Endothelial cell of umbilical vein (primary cell): ENCODE measurements at regions not wholly inside any gene's neighbourhood (a gene's known extent, or its start where the extent isn't known, plus 50 kb on each side); places are given as distances from the start of the nearest gene placed in this dataset.

ENCODE experiments used
- BruUV-seq: library from RNA; stranded (reverse); fragments of 400-500 nt; replicated peaks from 2 replicates; lab custom pipeline; 2021; lab: Mats Ljungman, UMichigan
- CTCF ChIA-PET: fragments of 300-600, 350-600 bp; sonication (Branson Sonifier 250); formaldehyde crosslinking; loops from one replicate; lab custom pipeline; 2021; ENCODE audit warnings: antibody characterized with exemption, inconsistent platforms; lab: Charles Lee
- POLR2A ChIA-PET: fragments of 300-600, 350-600 bp; sonication (Branson Sonifier 250); formaldehyde crosslinking; loops from one replicate; lab custom pipeline; 2021; ENCODE audit warnings: antibody characterized with exemption, inconsistent platforms; lab: Charles Lee
- DNase-seq: peaks from one replicate; pipeline ENCODE4 v3.0.0-alpha.2; 2011; ENCODE audit warnings: low read depth, low spot score
- FAIRE-seq: peaks from 2 replicates; lab custom pipeline; 2011; peaks lifted over from hg19 to GRCh38; lab: Jason Lieb, UNC
- H2AFZ ChIP-seq: 2 replicates; pipeline ENCODE4 v1.6.0; 2012; ENCODE audit warnings: low read depth, low read length, control low read depth, inconsistent platforms
- H3K27ac ChIP-seq: 2 replicates; pipeline ENCODE4 v1.5.1; 2011; ENCODE audit warnings: low read depth, mild to moderate bottlenecking, control low read depth, low read length, moderate library complexity; ENCODE audit not compliant: insufficient read depth
- H3K27me3 ChIP-seq, 2 experiments: 2 replicates each; pipeline versions ENCODE4 v1.6.0 to v1.6.1; 2011; ENCODE audit warnings: low read length in 2 of 2, mixed read lengths in 1 of 2; ENCODE audit not compliant: control insufficient read depth in 2 of 2, insufficient read depth in 2 of 2
- H3K36me3 ChIP-seq, 2 experiments: 2 replicates in 1 of 2; 3 replicates in 1 of 2; pipeline ENCODE4 v1.5.1; 2011; ENCODE audit warnings: low read length in 2 of 2, mild to moderate bottlenecking in 1 of 2, moderate library complexity in 1 of 2; ENCODE audit not compliant: control insufficient read depth in 2 of 2, insufficient read depth in 2 of 2; ENCODE audit errors: extremely low read depth in 1 of 2
- H3K4me1 ChIP-seq: 3 replicates; pipeline ENCODE4 v1.5.1; 2011; ENCODE audit warnings: mild to moderate bottlenecking, low read length; ENCODE audit not compliant: control insufficient read depth, insufficient read depth; ENCODE audit errors: extremely low read depth
- H3K4me2 ChIP-seq: 2 replicates; pipeline ENCODE4 v1.6.1; 2011; ENCODE audit warnings: low read length, control low read depth, mixed read lengths; ENCODE audit not compliant: insufficient read depth
- H3K4me3 ChIP-seq, 3 experiments: fragments of 200-600 bp in 1 of 3; sonication (generic), shearing (Covaris generic) in 1 of 3; replicated peaks in 1 of 3; 2 replicates each; pipeline ENCODE4 v1.5.1; 2011 to 2016; ENCODE audit warnings: control low read depth in 3 of 3, low read length in 3 of 3, mild to moderate bottlenecking in 2 of 3, inconsistent platforms in 1 of 3, low read depth in 1 of 3, moderate library complexity in 1 of 3; ENCODE audit not compliant: insufficient read depth in 1 of 3
- H3K79me2 ChIP-seq: 2 replicates; pipeline ENCODE4 v1.6.0; 2012; ENCODE audit warnings: low read length, inconsistent platforms; ENCODE audit not compliant: control insufficient read depth, insufficient read depth
- H3K9ac ChIP-seq: replicated peaks from 2 replicates; pipeline ENCODE3; 2011; ENCODE audit warnings: low read length, control low read depth; ENCODE audit not compliant: insufficient read depth; ENCODE audit errors: extremely low read depth
- H3K9me1 ChIP-seq: replicated peaks from 3 replicates; pipeline ENCODE4 v1.6.0; 2011; ENCODE audit warnings: mild to moderate bottlenecking, low read length; ENCODE audit not compliant: control insufficient read depth, insufficient read depth; ENCODE audit errors: extremely low read depth
- H3K9me3 ChIP-seq: replicated peaks from 2 replicates; pipeline ENCODE4 v1.5.1; 2012; ENCODE audit warnings: low read length, inconsistent platforms; ENCODE audit not compliant: control insufficient read depth, insufficient read depth
- H4K20me1 ChIP-seq: replicated peaks from 2 replicates; pipeline ENCODE3; 2011; ENCODE audit warnings: mild to moderate bottlenecking, low read length; ENCODE audit not compliant: control insufficient read depth, insufficient read depth; ENCODE audit errors: extremely low read depth
- EZH2 ChIP-seq: IDR thresholded peaks from 2 replicates; pipeline ENCODE4 v1.6.1; 2012; ENCODE audit warnings: borderline replicate concordance, low read depth, mild to moderate bottlenecking, moderate library complexity, low read length, inconsistent platforms; ENCODE audit not compliant: severe bottlenecking
- FOS ChIP-seq: IDR thresholded peaks from 2 replicates; pipeline ENCODE4 v1.6.1; 2011; ENCODE audit warnings: mild to moderate bottlenecking, low read length, moderate library complexity, borderline replicate concordance; ENCODE audit not compliant: insufficient read depth
- GATA2 ChIP-seq: IDR thresholded peaks from 2 replicates; pipeline ENCODE4 v1.7.0; 2011; ENCODE audit warnings: low read depth, mild to moderate bottlenecking, moderate library complexity, mixed read lengths, low read length; ENCODE audit not compliant: insufficient read length, insufficient read depth
- JUN ChIP-seq: IDR thresholded peaks from 2 replicates; pipeline ENCODE4 v1.6.1; 2011; ENCODE audit warnings: borderline replicate concordance, low read depth; ENCODE audit not compliant: insufficient read length, insufficient read depth
- MAX ChIP-seq: IDR thresholded peaks from 2 replicates; pipeline ENCODE4 v1.6.1; 2011; ENCODE audit not compliant: insufficient read depth, insufficient read length
- MYC ChIP-seq: IDR thresholded peaks from one replicate; pipeline ENCODE4 v1.6.1; 2011; ENCODE audit warnings: mild to moderate bottlenecking, low read depth, low read length
- POLR2A ChIP-seq: IDR thresholded peaks from 2 replicates; pipeline ENCODE4 v1.6.1; 2012; ENCODE audit warnings: low read depth, mild to moderate bottlenecking, control low read depth, low read length
- POLR2AphosphoS5 ChIP-seq: IDR thresholded peaks from 2 replicates; pipeline ENCODE4 v1.6.1; 2012; ENCODE audit warnings: low read depth, mild to moderate bottlenecking, control low read depth, low read length, moderate library complexity; ENCODE audit not compliant: insufficient read depth
- dilution Hi-C: fragments of 300-500 bp; cut with MboI; formaldehyde crosslinking; loops from one replicate; pipeline ENCODE4 v1.15.0; 2019; ENCODE audit warnings: low sequenced_read_pairs; ENCODE audit not compliant: extremely low pct_ligation_motif_present
- intact Hi-C: fragments of 100-400 bp; cut with micrococcal nuclease; formaldehyde crosslinking; loops from one replicate; pipeline ENCODE4 v1.10.0; 2022
- TF ChIP-seq, protein P1 (sequence below), 2 donors: IDR thresholded peaks; 1 replicate in 1 of 2; 2 replicates in 1 of 2; pipeline ENCODE4 v1.5.1; 2011; ENCODE audit warnings: low read length in 2 of 2, mild to moderate bottlenecking in 2 of 2, moderate library complexity in 2 of 2, control low read depth in 1 of 2, inconsistent platforms in 1 of 2, low read depth in 1 of 2; ENCODE audit not compliant: insufficient read depth in 1 of 2; ENCODE audit errors: extremely low read depth in 1 of 2

GRCh38 chr20:22307409-22307808 lies 277.0 kb downstream of the FOXA2 start:
- Histone ChIP-seq H3K27me3 (no peaks in the 10 kb centered on the region), H4K20me1 (no peaks in the 10 kb centered on the region), H3K4me1 (no peaks in the 10 kb centered on the region), H3K9ac (no peak overlapping the region), H3K4me3 (no peak overlapping the region), H3K27ac (no peak overlapping the region), H3K4me2 (no peak overlapping the region), H3K9me3 (no peaks in the 10 kb centered on the region), H3K9me1 (no peaks in the 10 kb centered on the region), H2AFZ (no peak overlapping the region), H3K79me2 (no peaks in the 10 kb centered on the region), H3K36me3 (no peaks in the 10 kb centered on the region)
- dilution Hi-C loops (no loop called here), intact Hi-C loops (no loop called here)
- no TSS peak for BruUV-seq
- CTCF ChIA-PET, result no interaction called here
- POLR2A ChIA-PET, result no interaction called here
- FAIRE-seq, result no peak
- DNase-seq, result no peak
- TF ChIP-seq MYC, result no peak
- TF ChIP-seq EZH2, result no peak
- TF ChIP-seq, protein P1, sequence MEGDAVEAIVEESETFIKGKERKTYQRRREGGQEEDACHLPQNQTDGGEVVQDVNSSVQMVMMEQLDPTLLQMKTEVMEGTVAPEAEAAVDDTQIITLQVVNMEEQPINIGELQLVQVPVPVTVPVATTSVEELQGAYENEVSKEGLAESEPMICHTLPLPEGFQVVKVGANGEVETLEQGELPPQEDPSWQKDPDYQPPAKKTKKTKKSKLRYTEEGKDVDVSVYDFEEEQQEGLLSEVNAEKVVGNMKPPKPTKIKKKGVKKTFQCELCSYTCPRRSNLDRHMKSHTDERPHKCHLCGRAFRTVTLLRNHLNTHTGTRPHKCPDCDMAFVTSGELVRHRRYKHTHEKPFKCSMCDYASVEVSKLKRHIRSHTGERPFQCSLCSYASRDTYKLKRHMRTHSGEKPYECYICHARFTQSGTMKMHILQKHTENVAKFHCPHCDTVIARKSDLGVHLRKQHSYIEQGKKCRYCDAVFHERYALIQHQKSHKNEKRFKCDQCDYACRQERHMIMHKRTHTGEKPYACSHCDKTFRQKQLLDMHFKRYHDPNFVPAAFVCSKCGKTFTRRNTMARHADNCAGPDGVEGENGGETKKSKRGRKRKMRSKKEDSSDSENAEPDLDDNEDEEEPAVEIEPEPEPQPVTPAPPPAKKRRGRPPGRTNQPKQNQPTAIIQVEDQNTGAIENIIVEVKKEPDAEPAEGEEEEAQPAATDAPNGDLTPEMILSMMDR (IDR thresholded peaks at IDR 0.05; ENCODE audit: extremely low read depth in 1 of 2, insufficient read depth in 1 of 2, low read depth in 1 of 2, low read length in 2 of 2), result no peak
- no peak for TF ChIP-seq FOS
- TF ChIP-seq GATA2, result no peak
- no peak for TF ChIP-seq MAX
- TF ChIP-seq POLR2A, result no peak
- TF ChIP-seq POLR2AphosphoS5, result no peak
- no peak for TF ChIP-seq JUN
